Esophagus muscularis mucosa (tissue), 3 donors: ENCODE measurements at regions not wholly inside any gene's neighbourhood (a gene's known extent, or its start where the extent isn't known, plus 50 kb on each side); places are given as distances from the start of the nearest gene placed in this dataset.

Source experiments
- POLR2A ChIP-seq: fragments of 450-650 bp; IDR thresholded peaks from one replicate; pipeline ENCODE4 v1.6.1; 2017; ENCODE audit warnings: antibody characterized with exemption, moderate library complexity, mild to moderate bottlenecking, low read depth
- TF ChIP-seq, protein P1 (sequence below), 3 experiments: fragments of 200-600 bp in 2 of 3; fragments of 450-650 bp in 1 of 3; sonication (generic) in 2 of 3; IDR thresholded peaks; one replicate each; pipeline ENCODE4 v1.5.1; 2017 to 2019; ENCODE audit warnings: antibody characterized with exemption in 3 of 3, mild to moderate bottlenecking in 2 of 3, moderate library complexity in 1 of 3

DNA sequence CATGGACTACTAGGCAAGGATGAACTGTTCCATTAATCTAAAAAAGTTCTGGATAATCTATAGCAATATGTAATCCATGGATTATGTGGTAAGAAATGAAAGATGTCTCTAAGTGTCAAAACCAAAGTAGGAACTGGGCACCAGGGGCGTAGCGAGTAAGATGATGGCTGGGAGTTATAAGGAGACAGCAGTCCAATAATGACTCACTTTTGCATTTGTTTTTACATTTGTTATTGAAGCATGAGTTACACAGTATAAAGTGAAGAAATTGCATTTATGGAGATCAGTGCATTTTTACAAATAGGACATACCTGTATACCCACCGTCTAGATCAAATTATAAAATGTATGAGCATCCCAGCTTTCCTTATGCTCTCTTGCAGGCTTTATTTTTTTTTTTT, 878.5 kb upstream of the MAP3K7 start:
- TF ChIP-seq, protein P1, sequence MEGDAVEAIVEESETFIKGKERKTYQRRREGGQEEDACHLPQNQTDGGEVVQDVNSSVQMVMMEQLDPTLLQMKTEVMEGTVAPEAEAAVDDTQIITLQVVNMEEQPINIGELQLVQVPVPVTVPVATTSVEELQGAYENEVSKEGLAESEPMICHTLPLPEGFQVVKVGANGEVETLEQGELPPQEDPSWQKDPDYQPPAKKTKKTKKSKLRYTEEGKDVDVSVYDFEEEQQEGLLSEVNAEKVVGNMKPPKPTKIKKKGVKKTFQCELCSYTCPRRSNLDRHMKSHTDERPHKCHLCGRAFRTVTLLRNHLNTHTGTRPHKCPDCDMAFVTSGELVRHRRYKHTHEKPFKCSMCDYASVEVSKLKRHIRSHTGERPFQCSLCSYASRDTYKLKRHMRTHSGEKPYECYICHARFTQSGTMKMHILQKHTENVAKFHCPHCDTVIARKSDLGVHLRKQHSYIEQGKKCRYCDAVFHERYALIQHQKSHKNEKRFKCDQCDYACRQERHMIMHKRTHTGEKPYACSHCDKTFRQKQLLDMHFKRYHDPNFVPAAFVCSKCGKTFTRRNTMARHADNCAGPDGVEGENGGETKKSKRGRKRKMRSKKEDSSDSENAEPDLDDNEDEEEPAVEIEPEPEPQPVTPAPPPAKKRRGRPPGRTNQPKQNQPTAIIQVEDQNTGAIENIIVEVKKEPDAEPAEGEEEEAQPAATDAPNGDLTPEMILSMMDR (IDR thresholded peaks at IDR 0.05), result no peak
- no peak for TF ChIP-seq POLR2A
